Right forelimb (tissue), 1 donor: ENCODE measurements at regions not wholly inside any gene's neighbourhood (a gene's known extent, or its start where the extent isn't known, plus 50 kb on each side); places are given as distances from the start of the nearest gene placed in this dataset.
"Not testable (repeated sequence)": the region's sequence is repeated elsewhere in the genome, so short reads cannot be mapped to it uniquely, and the experiment has no call there.

Experiments
- DNase-seq: peaks from one replicate; pipeline ENCODE4 v3.0.0-alpha.2; 2018

GRCh38 chr10:121311812-121312443 lies 286.3 kb downstream of the FGFR2 start:
- DNase-seq: no peak

GRCh38 chr10:121312587-121312986 lies 285.7 kb downstream of the FGFR2 start:
- no peak for DNase-seq

- DNase-seq: no peak
These were observed 284.9 kb downstream of the FGFR2 start for GRCh38 chr10:121313119-121313875.

GRCh38 chr10:121316432-121316831 lies 281.8 kb downstream of the FGFR2 start:
- no peak for DNase-seq

- DNase-seq: no peak
These were observed 280.9 kb downstream of the FGFR2 start for GRCh38 chr10:121317374-121317773.

DNA sequence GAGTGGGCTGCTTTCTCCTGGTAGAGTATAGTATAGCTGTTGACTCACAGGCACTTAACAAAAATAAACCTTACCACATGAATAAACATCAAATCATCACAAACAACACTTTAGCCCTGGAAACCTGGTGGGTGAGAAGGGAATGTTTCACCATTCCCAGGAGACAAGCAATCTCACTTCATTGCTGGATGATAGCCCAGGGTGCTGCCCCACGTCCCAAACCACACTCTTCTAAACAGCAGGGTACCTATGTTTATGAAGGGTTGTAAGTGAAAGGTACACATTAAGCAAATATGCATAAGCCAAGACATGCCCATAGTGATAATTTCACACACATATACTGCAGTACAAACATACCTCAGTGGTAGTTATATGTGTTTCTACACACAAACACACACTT lies 276.2 kb downstream of the FGFR2 start:
- no peak for DNase-seq

GRCh38 chr10:121322776-121323175 lies 275.5 kb downstream of the FGFR2 start:
- no peak for DNase-seq

DNA sequence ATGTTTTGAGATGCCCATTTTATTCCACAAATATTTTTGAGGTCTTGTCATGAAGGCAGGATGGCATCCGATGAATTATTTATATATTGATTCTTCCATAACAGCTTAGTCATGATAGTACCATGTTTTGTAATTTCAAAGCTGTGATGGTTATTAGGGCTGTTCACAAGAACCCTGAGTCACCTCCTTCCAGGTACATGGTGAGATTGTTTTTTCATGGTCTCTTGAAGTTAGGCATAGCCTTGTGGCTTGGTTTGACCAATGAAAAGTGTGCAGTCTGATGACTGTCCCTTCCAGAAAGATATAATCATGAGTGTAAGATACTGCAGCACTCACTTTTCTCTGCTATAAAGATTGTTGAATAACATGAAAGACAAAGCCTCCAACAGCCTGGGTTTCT lies 274.8 kb downstream of the FGFR2 start:
- DNase-seq: no peak

- no peak for DNase-seq
These were observed 273.5 kb downstream of the FGFR2 start for GRCh38 chr10:121324678-121325213.

- DNase-seq: no peak
These were observed 272.6 kb downstream of the FGFR2 start for GRCh38 chr10:121325490-121326231.

DNA sequence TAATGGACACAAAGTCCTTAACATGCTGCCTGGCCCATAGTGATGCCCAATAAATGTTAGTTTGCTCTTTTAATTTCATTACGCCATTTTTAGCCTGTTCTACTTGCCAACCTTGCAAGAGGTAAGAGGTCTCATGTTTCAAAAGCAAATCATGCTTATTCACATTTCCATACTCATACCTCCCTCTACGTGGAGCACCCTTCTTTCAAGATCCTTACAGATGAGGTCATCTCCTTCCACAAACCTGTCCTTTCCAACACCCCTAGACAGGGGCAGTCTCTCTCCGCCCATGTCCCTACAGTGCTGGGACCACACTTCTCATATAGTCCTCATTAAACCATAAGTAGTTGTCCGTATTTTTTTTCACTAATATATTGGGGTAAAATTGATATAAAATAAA lies 271.3 kb downstream of the FGFR2 start:
- no peak for DNase-seq

- DNase-seq: no peak
These were observed 270.5 kb downstream of the FGFR2 start for GRCh38 chr10:121327727-121328126.

GRCh38 chr10:121329631-121330030 lies 268.6 kb downstream of the FGFR2 start:
- DNase-seq: not testable (repeated sequence)

- DNase-seq: no peak
These were observed 267.7 kb downstream of the FGFR2 start for GRCh38 chr10:121330563-121330962.

GRCh38 chr10:121332353-121332752 lies 265.9 kb downstream of the FGFR2 start:
- DNase-seq: no peak

- DNase-seq: no peak
These were observed 265.1 kb downstream of the FGFR2 start for GRCh38 chr10:121332829-121333765.

- no peak for DNase-seq
These were observed 262.8 kb downstream of the FGFR2 start for GRCh38 chr10:121335386-121335925.

DNA sequence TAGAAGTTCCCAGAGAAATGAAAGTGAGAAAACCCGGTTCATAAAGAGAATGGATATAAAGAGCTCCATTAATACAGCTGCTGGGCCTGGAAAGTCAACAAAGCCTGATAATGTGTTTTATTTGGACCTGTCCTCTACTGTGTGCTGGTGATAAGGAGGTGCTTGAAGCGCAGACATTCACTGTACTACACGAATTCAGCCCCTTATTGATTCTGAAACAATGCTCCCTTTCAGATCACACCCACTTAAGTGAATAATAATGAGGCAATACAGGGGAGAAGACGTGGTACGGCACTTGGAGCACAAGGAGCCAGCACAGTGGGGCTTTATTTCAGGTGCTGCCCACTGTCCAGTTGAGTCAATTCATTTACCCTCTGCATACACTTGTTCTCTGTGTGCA lies 260.8 kb downstream of the FGFR2 start:
- DNase-seq: no peak

DNA sequence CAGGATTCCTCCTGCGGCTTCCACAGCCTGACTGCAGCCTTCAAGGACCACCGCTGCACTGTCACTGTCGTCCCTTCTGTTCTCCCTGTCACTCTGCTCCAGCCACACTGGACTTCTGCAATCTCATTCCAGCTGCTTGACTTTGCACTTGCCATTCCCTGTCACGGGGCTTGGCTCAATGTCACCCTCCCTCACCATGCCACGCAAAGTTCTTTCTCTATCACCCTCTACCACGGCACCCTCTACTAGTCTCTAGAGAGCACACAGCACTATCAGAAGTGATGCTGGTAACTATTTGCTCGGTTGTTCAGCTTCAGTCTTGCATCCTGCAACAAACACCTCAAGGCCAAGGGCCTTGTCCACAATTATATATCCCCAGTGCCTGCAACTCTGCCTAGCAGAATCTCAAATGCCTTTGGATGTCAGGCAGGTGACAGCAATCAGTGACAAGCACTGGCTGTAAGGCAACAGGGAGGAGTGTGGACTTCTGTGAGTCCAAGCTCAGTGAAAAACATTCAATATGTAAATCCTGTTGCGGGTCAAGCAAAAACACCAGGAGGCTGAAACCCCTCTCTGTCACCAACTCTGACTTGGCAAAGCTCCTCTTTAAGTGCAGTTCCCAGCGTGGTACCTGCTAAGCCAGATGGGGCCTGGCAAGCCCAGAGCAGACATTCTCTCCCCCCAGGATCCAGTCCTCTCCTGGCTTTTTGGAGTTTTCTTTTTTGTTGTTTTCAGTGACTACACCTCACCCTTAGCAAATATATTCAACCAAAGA lies 259.9 kb downstream of the FGFR2 start:
- DNase-seq: no peak

DNA sequence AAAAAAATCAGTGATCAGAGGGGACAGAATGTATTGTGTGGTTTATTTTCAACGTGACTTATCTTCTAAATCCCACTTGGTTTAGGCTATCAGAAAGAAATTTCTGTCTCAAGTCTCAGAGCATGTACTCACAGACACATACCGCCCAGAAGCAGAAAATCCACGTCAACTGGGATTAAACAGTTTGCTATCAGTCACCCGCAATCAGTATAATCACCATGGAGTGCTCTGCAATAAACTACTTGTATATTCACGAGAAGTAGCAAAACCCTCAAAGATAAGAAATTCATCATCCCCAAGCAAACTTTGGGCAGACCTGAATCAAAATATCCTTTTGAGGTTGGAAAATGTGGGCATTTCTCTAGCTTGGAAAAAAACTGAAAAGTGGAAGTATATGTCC lies 259.1 kb downstream of the FGFR2 start:
- no peak for DNase-seq

DNA sequence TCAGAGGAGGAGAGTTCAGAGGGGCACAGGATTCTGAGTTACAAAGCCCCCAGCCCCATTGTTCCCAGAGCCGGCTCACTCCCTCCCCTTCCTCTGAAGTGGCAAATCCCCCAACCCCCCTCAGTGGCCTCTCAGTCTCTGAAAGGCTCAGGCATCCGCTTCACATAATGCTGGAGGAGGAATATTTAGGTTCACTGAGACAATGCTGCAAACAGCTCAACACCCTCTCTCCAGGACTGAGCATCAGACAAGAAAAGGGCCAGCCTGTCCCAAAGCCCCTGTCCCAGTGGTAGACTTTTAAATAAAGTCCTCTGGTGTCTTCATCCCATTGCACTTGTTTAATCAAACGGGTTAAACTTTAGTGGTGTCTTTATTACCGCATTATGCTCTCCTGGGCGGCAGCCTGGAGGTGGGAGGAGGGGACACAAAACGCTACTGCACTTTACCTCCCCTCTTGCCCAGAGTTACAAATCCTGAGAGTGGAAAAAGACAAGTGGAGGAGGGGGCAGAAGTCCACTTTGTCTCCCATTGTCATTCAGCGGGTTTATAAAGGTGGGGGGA lies 257.9 kb downstream of the FGFR2 start:
- no peak for DNase-seq
